Gastroesophageal sphincter (tissue), 4 donors: ENCODE measurements at regions not wholly inside any gene's neighbourhood (a gene's known extent, or its start where the extent isn't known, plus 50 kb on each side); places are given as distances from the start of the nearest gene placed in this dataset.

ENCODE experiments used
- ATAC-seq: fragments of 150-250 bp; one replicate; pipeline ENCODE4 v1.9.1; 2016; ENCODE audit warnings: mild to moderate bottlenecking, moderate library complexity
- H3K27ac ChIP-seq, 4 donors: fragments of 200-600 bp; sonication (generic) in 3 of 4; 1 replicate in 3 of 4; 2 replicates in 1 of 4; pipeline ENCODE4 v1.5.1; 2016 to 2019
- H3K27me3 ChIP-seq: fragments of 200-600 bp; sonication (generic); one replicate; pipeline ENCODE4 v1.5.1; 2019
- H3K36me3 ChIP-seq, 2 donors: fragments of 200-600 bp; sonication (generic); one replicate each; pipeline ENCODE4 v1.5.1; 2019; ENCODE audit warnings: control low read depth in 1 of 2
- H3K4me1 ChIP-seq, 3 donors: fragments of 200-600 bp; sonication (generic); 1 replicate in 2 of 3; 2 replicates in 1 of 3; pipeline ENCODE4 v1.5.1; 2016 to 2019; ENCODE audit warnings: control low read depth in 2 of 3
- H3K4me3 ChIP-seq, 2 donors: fragments of 200-600 bp; sonication (generic); one replicate each; pipeline ENCODE4 v1.5.1; 2019; ENCODE audit warnings: mild to moderate bottlenecking in 1 of 2, moderate library complexity in 1 of 2
- H3K9me3 ChIP-seq, 3 donors: fragments of 200-600 bp; sonication (generic); one replicate each; pipeline ENCODE4 v1.5.1; 2017 to 2019; ENCODE audit warnings: control low read depth in 2 of 3
- EP300 ChIP-seq: sonication (generic); formaldehyde crosslinking; IDR thresholded peaks from one replicate; pipeline ENCODE4 v1.6.1; 2017; ENCODE audit warnings: antibody characterized with exemption, mild to moderate bottlenecking
- POLR2A ChIP-seq, 2 donors: fragments of 450-650 bp; IDR thresholded peaks; one replicate each; pipeline ENCODE4 v1.6.1; 2017; ENCODE audit warnings: antibody characterized with exemption in 2 of 2, mild to moderate bottlenecking in 2 of 2, moderate library complexity in 1 of 2
- POLR2AphosphoS5 ChIP-seq: sonication (generic); formaldehyde crosslinking; IDR thresholded peaks from one replicate; pipeline ENCODE4 v1.6.1; 2017; ENCODE audit warnings: antibody characterized with exemption
- WGBS, 2 donors: methylation state at CpG; one replicate each; pipeline ENCODE4 v1.1.5; 2018; ENCODE audit warnings: low coverage in 1 of 2; 5-methylcytosine and 5-hydroxymethylcytosine counted together
- TF ChIP-seq, protein P1 (sequence below), 4 experiments: fragments of 200-600 bp in 2 of 4; fragments of 450-650 bp in 2 of 4; sonication (generic) in 1 of 4; IDR thresholded peaks; one replicate each; pipeline ENCODE4 v1.5.1; 2017 to 2019; ENCODE audit warnings: antibody characterized with exemption in 4 of 4, mild to moderate bottlenecking in 2 of 4, moderate library complexity in 2 of 4

DNA sequence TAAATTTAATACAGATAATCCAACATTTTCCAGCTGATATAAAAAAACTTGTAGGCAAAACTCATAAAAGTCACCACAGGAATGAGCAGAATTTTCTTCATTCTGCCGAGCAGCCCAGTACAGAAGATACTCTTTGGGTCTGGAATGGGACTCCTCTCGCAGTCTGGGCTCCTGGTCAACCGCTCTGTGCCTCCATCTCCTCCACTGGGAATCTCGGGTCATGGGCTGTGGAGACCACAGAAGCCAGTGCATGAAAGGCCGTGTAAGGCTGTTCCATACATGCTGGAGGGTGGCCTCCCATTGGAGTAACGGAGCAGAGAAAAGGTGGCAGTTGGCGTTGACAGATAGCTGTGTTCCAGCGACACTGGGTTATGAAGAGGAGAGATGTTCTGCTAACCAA, 616.4 kb upstream of the MGMT start:
- no peak for TF ChIP-seq POLR2AphosphoS5
- TF ChIP-seq, protein P1, sequence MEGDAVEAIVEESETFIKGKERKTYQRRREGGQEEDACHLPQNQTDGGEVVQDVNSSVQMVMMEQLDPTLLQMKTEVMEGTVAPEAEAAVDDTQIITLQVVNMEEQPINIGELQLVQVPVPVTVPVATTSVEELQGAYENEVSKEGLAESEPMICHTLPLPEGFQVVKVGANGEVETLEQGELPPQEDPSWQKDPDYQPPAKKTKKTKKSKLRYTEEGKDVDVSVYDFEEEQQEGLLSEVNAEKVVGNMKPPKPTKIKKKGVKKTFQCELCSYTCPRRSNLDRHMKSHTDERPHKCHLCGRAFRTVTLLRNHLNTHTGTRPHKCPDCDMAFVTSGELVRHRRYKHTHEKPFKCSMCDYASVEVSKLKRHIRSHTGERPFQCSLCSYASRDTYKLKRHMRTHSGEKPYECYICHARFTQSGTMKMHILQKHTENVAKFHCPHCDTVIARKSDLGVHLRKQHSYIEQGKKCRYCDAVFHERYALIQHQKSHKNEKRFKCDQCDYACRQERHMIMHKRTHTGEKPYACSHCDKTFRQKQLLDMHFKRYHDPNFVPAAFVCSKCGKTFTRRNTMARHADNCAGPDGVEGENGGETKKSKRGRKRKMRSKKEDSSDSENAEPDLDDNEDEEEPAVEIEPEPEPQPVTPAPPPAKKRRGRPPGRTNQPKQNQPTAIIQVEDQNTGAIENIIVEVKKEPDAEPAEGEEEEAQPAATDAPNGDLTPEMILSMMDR (IDR thresholded peaks at IDR 0.05), result no peak
- ATAC-seq, result no peak
- H3K4me1 ChIP-seq, result peaks cover 0 to 45% (median 8%) of the 10 kb centered on the region in 3 donors
- WGBS, 2 donors, result 91 to 100% methylated on average over 2 to 8 of the region's 8 CpGs
- H3K36me3 ChIP-seq, result no peaks in the 10 kb centered on the region
- no peak overlapping the region for H3K27ac ChIP-seq
- H3K9me3 ChIP-seq, result no peaks in the 10 kb centered on the region
- no peaks in the 10 kb centered on the region for H3K27me3 ChIP-seq
- H3K4me3 ChIP-seq, result no peak overlapping the region

GRCh38 chr10:128851281-128851680, 615.8 kb upstream of the MGMT start:
- 100% methylated on average over 1 of the region's 2 CpGs; no CpG with 5 or more reads in 1 of the 2 donors for WGBS, 2 donors
- peak overlapping the region in 3 of 4 donors; percentile 14 to 54 (median 51) for H3K27ac ChIP-seq
- H3K36me3 ChIP-seq, result no peaks in the 10 kb centered on the region
- H3K4me3 ChIP-seq, result no peak overlapping the region
- H3K27me3 ChIP-seq, result no peaks in the 10 kb centered on the region
- no peak for ATAC-seq
- peaks cover 0 to 51% (median 9%) of the 10 kb centered on the region in 3 donors for H3K4me1 ChIP-seq
- TF ChIP-seq EP300, result no peak
- TF ChIP-seq POLR2AphosphoS5, result no peak
- TF ChIP-seq, protein P1 (IDR thresholded peaks at IDR 0.05), result no peak
- no peak for TF ChIP-seq POLR2A (IDR thresholded peaks at IDR 0.05)
- H3K9me3 ChIP-seq, result no peaks in the 10 kb centered on the region

DNA sequence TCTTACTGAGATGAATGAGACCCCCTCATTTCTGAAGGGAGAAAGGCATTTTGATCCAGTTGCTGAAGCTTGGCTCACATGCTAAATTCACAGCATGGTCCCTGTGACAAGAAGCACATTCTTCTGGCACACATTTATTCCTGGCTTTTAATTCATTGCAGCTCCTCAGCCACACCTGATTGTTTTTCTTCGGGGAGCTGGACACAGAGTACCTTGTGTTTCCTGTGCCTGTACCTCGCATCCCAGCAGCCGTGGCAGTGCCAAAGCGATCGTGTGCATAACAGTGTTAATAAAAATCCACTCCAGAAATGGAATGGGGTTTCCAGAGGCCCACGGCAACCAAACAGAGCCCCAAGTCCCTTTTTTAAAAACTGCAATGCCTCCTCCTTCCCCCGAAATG, 615.3 kb upstream of the MGMT start:
- TF ChIP-seq POLR2AphosphoS5, result no peak
- TF ChIP-seq EP300, result no peak
- TF ChIP-seq POLR2A (IDR thresholded peaks at IDR 0.05), result no peak
- TF ChIP-seq, protein P1 (IDR thresholded peaks at IDR 0.05), result no peak
- peak; percentile 43 for ATAC-seq
- Histone ChIP-seq H3K27me3 (no peaks in the 10 kb centered on the region), H3K27ac (peak overlapping the region in 3 of 4 donors; percentile 51 to 72 (median 54)), H3K4me3 (no peak overlapping the region), H3K36me3 (no peaks in the 10 kb centered on the region), H3K9me3 (no peaks in the 10 kb centered on the region), H3K4me1 (peaks cover 0 to 53% (median 9%) of the 10 kb centered on the region in 3 donors)
- WGBS, 2 donors, result 27 to 49% methylated on average over 6 to 7 of the region's 7 CpGs

GRCh38 chr10:128852449-128852848, 614.6 kb upstream of the MGMT start:
- TF ChIP-seq EP300, result no peak
- TF ChIP-seq, protein P1 (IDR thresholded peaks at IDR 0.05), result no peak
- Histone ChIP-seq H3K9me3 (no peaks in the 10 kb centered on the region), H3K27me3 (no peaks in the 10 kb centered on the region), H3K4me1 (peaks cover 0 to 53% (median 9%) of the 10 kb centered on the region in 3 donors), H3K27ac (peak overlapping the region in 3 of 4 donors; percentile 51 to 72 (median 54)), H3K36me3 (no peaks in the 10 kb centered on the region), H3K4me3 (no peak overlapping the region)
- ATAC-seq, result no peak
- 97 to 98% methylated on average over 6 to 7 of the region's 11 CpGs for WGBS, 2 donors

GRCh38 chr10:128852902-128853301, 614.1 kb upstream of the MGMT start:
- TF ChIP-seq, protein P1 (IDR thresholded peaks at IDR 0.05), result no peak
- TF ChIP-seq POLR2A (IDR thresholded peaks at IDR 0.05), result no peak
- TF ChIP-seq POLR2AphosphoS5, result no peak
- TF ChIP-seq EP300, result no peak
- Histone ChIP-seq H3K27ac (peak overlapping the region in 3 of 4 donors; percentile 9 to 54 (median 51)), H3K4me3 (no peak overlapping the region), H3K9me3 (no peaks in the 10 kb centered on the region), H3K36me3 (no peaks in the 10 kb centered on the region), H3K4me1 (peaks cover 0 to 53% (median 9%) of the 10 kb centered on the region in 3 donors), H3K27me3 (no peaks in the 10 kb centered on the region)
- ATAC-seq, result no peak
- 89 to 94% methylated on average over 5 of the region's 6 CpGs for WGBS, 2 donors
